ENCODE measurements at regions not wholly inside any gene's neighbourhood (a gene's known extent, or its start where the extent isn't known, plus 50 kb on each side); places are given as distances from the start of the nearest gene placed in this dataset.

DNA sequence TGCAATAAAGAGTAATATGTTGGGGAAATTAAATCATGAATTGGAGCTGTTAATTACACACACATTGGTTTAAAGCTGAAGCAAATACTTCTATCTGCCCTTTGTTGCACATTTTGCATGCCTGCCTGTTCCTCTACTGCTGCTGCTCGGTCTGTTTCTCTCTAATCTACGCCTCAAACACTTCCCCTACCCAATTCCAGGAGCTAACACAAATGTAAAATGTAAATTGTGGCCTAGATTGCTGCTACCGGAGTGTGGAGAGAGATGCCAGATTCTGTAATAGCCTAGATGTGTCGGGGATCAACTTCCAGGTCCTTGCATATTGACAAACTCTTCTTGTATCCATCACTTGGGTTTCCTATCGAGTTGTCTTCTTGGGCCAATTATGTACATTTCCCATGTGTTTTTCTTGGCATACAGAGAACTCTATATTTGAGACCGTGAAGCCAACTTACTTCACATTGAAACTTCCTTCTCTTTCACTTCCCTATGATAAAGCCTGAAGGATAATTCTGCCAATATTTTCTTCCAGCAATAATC is 450.4 kb upstream of the NR2F2 start:
- WGBS, 2 donors: 68 to 74% methylated on average over 6 of the region's 6 CpGs
- Histone ChIP-seq H3K36me3 (no peaks in the 10 kb centered on the region), H3K27me3 (no peaks in the 10 kb centered on the region), H3K4me1 (no peaks in the 10 kb centered on the region), H3K9me3 (no peaks in the 10 kb centered on the region), H3K4me3 (no peak overlapping the region), H3K27ac (peak overlapping the region in 2 of 4 donors; percentile 18 to 30)
- no peak for TF ChIP-seq POLR2A (IDR thresholded peaks at IDR 0.05)
- TF ChIP-seq, protein P1, sequence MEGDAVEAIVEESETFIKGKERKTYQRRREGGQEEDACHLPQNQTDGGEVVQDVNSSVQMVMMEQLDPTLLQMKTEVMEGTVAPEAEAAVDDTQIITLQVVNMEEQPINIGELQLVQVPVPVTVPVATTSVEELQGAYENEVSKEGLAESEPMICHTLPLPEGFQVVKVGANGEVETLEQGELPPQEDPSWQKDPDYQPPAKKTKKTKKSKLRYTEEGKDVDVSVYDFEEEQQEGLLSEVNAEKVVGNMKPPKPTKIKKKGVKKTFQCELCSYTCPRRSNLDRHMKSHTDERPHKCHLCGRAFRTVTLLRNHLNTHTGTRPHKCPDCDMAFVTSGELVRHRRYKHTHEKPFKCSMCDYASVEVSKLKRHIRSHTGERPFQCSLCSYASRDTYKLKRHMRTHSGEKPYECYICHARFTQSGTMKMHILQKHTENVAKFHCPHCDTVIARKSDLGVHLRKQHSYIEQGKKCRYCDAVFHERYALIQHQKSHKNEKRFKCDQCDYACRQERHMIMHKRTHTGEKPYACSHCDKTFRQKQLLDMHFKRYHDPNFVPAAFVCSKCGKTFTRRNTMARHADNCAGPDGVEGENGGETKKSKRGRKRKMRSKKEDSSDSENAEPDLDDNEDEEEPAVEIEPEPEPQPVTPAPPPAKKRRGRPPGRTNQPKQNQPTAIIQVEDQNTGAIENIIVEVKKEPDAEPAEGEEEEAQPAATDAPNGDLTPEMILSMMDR (IDR thresholded peaks at IDR 0.05): no peak
- DNase-seq: no peak
- intact Hi-C loops (cut with DNase I): no loop called here

DNA sequence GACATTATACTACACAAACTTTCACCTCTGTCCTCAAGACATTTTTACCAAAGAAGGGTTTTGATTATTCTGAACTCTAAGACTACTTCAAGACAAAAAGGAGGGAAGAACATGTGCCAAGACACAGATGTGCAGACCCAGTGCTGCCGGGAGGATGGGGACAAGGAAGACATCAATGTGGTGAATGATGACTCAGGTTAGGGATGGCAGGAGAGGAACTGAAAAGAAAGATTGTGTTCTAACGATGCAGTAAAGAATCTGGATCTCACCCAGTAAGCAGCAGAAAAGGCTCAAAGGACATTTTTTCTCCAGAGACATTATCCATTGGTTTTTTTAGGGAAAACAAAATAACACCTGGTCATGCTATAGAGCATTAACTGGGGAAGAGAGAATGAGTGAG is 449.9 kb upstream of the NR2F2 start:
- intact Hi-C loops (cut with DNase I): no loop called here
- H3K36me3 ChIP-seq: no peaks in the 10 kb centered on the region
- no peak for DNase-seq
- no peaks in the 10 kb centered on the region for H3K9me3 ChIP-seq
- TF ChIP-seq, protein P1 (IDR thresholded peaks at IDR 0.05): no peak
- TF ChIP-seq POLR2A (IDR thresholded peaks at IDR 0.05): no peak
- WGBS, 2 donors: 21 to 50% methylated on average over 2 of the region's 2 CpGs
- peak overlapping the region in 1 of 4 donors; percentile 4 for H3K27ac ChIP-seq
- no peak overlapping the region for H3K4me3 ChIP-seq
- H3K27me3 ChIP-seq: no peaks in the 10 kb centered on the region
- no peaks in the 10 kb centered on the region for H3K4me1 ChIP-seq

DNA sequence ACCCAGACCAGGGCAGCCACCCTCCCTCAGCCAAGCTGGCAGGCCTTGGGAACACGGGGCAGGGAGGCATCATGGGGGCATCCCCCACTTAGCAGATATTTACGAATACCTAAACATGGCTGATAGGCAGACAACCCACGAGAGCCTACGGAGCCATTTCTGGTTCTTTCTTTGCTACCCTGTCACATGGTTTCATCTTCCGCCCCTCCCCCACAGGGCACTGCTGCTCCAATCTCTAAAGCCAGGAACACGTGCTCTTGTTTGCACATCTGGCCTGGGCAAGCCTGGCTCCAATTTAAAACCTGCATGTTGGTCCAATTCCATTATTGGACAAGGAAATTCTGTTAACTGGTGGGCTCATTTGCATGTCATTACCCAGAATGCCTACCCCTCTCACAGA is 447.4 kb upstream of the NR2F2 start:
- Histone ChIP-seq H3K4me1 (no peaks in the 10 kb centered on the region), H3K9me3 (no peaks in the 10 kb centered on the region), H3K4me3 (no peak overlapping the region), H3K27ac (peak overlapping the region in 1 of 4 donors; percentile 17), H3K27me3 (no peaks in the 10 kb centered on the region), H3K36me3 (no peaks in the 10 kb centered on the region)
- 77 to 89% methylated on average over 5 to 6 of the region's 6 CpGs for WGBS, 2 donors
- TF ChIP-seq POLR2A (IDR thresholded peaks at IDR 0.05): no peak
- TF ChIP-seq, protein P1 (IDR thresholded peaks at IDR 0.05): no peak
- intact Hi-C loops (cut with DNase I): no loop called here
- DNase-seq: no peak

DNA sequence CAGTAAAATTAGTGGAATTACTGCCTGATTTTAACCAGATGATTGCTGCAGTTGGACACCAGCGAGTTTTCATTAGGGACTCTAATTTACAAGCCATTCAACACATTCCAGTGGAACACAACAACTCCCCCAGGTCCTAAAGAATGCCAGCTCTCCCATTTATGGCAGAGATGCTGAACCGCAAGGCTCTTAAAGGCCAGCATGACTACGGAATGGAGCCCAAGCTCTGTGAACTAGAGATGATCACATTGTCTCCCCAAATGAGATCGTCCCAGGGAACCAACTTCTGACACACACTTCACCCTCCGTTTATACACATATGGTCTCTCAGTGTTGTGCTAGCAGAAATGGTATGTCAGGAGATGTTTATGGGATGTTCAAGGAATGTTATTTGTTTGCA is 446.2 kb upstream of the NR2F2 start:
- H3K27ac ChIP-seq: no peak overlapping the region
- WGBS, 2 donors: 76 to 85% methylated on average over 5 of the region's 5 CpGs
- H3K4me1 ChIP-seq: no peaks in the 10 kb centered on the region

DNA sequence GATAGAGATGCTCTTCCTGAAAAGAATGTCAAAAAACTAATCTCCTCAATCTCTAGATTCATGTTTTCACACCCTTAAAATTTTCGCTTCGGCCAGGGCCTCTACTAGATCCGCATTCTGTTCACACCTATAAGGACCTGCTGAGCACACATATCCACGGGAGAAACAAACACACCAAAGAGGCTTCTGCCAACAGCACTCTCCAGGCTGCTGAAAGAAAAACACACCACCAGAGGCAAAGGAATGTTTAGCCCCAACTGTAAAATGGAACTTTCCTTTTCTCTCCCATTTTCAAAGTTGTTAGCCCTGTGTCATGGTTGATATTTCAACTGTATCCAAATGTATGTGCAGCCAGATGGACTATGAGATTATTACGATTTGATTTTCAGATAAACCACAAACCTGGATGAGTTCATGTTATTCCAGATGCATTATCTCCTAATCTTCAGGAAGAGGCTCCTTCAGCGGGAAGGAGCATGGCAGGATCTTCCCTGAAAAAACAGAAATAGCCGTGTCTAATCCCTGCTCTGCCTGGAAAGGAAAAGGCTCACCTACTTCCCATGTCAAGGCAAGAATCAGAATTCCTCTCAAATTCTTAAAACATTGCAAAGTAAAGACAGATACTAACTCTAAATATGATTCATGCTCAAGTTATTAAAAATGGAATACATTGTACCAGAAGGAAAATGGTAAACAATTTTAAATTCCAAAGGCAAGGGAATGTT is 442.7 kb upstream of the NR2F2 start:
- H3K4me1 ChIP-seq: no peaks in the 10 kb centered on the region
- H3K36me3 ChIP-seq: no peaks in the 10 kb centered on the region
- intact Hi-C loops (cut with DNase I): no loop called here
- no peaks in the 10 kb centered on the region for H3K27me3 ChIP-seq
- no peak for DNase-seq
- no peak for TF ChIP-seq POLR2A (IDR thresholded peaks at IDR 0.05)
- TF ChIP-seq, protein P1 (IDR thresholded peaks at IDR 0.05): no peak
- H3K9me3 ChIP-seq: no peaks in the 10 kb centered on the region
- H3K27ac ChIP-seq: no peak overlapping the region
- no peak overlapping the region for H3K4me3 ChIP-seq
- WGBS, 2 donors: 75 to 85% methylated on average over 7 of the region's 7 CpGs

More for the DNA sequence above, 446.2 kb upstream of the NR2F2 start:
- Histone ChIP-seq H3K4me3 (no peak overlapping the region), H3K9me3 (no peaks in the 10 kb centered on the region), H3K27me3 (no peaks in the 10 kb centered on the region), H3K36me3 (no peaks in the 10 kb centered on the region)
- intact Hi-C loops (cut with DNase I): no loop called here
- TF ChIP-seq, protein P1 (IDR thresholded peaks at IDR 0.05): no peak
- no peak for TF ChIP-seq POLR2A (IDR thresholded peaks at IDR 0.05)
- DNase-seq: no peak
